Pancreas (tissue), 10 donors: ENCODE measurements at regions not wholly inside any gene's neighbourhood (a gene's known extent, or its start where the extent isn't known, plus 50 kb on each side); places are given as distances from the start of the nearest gene placed in this dataset.

Source experiments
- ATAC-seq, 4 donors: fragments of 200-7000 bp; cut with Tn5 transposase; one replicate each; pipeline versions ENCODE4 v1.8.0 to v1.9.1; 2020; ENCODE audit warnings: mild to moderate bottlenecking in 4 of 4, moderate library complexity in 4 of 4
- DNase-seq, 6 donors: peaks; one replicate each; pipeline ENCODE4 v3.0.0-alpha.2; 2020
- FAIRE-seq: peaks from 2 replicates; lab custom pipeline; 2012; peaks lifted over from hg19 to GRCh38; lab: Jason Lieb, UNC
- H3K27ac ChIP-seq, 4 donors: fragments of 200-600 bp; sonication (generic); 1 replicate in 3 of 4; 2 replicates in 1 of 4; pipeline versions ENCODE4 v1.5.0 to v1.8.0; 2020
- H3K27me3 ChIP-seq, 4 donors: fragments of 200-600 bp; one replicate each; pipeline ENCODE4 v1.8.0; 2021
- H3K36me3 ChIP-seq, 3 donors: fragments of 200-600 bp; sonication (generic) in 1 of 3; one replicate each; pipeline versions ENCODE4 v1.5.0 to v1.8.0; 2020 to 2021
- H3K4me1 ChIP-seq, 3 donors: fragments of 200-600 bp; one replicate each; pipeline ENCODE4 v1.8.0; 2021
- H3K4me3 ChIP-seq, 4 donors: fragments of 200-600 bp; sonication (generic) in 2 of 4; one replicate each; pipeline versions ENCODE4 v1.5.0 to v1.8.0; 2020 to 2021
- H3K9me3 ChIP-seq, 4 donors: fragments of 200-600 bp; one replicate each; pipeline ENCODE4 v1.8.0; 2021
- CTCF ChIP-seq, 4 donors: fragments of 200-600 bp; sonication (generic) in 3 of 4; IDR thresholded peaks; one replicate each; pipeline versions ENCODE4 v1.5.0 to v1.8.0; 2021; ENCODE audit warnings: antibody characterized with exemption in 4 of 4
- WGBS, 2 donors: extraction: QIAGEN DNeasy Blood & Tissue Kit; methylation state at CpG; one replicate each; pipeline ENCODE4 v1.1.7; 2013; 5-methylcytosine and 5-hydroxymethylcytosine counted together
- intact Hi-C, 3 donors: fragments of 100-400 bp; cut with DNase I; formaldehyde crosslinking; loops; one replicate each; pipeline versions ENCODE4 v1.11.1 to v1.14.2; 2022
- donor health status: healthy with polysubstance abuse.
- donor health status: DM: no; HTN: no; CAD: no; lungs with moderate emphysema.
- donor health status: DM: no; HTN: no; CAD: no.
- donor health status: control.
- donor health status: control.
- donor health status: Bipolar disorder and iron deficiency.
- donor health status: DM: yes; HTN: yes; CAD: no.
- donor health status: DM: no; HTN: no; CAD: no.
- donor health status: DM: no; HTN: no; CAD: no.
- donor health status: DM: yes; HTN: yes; CAD: no.

- 87 to 100% methylated on average over 1 of the region's 1 CpG for WGBS, 2 donors
- Histone ChIP-seq H3K4me3 (no peak overlapping the region), H3K36me3 (no peaks in the 10 kb centered on the region), H3K4me1 (no peaks in the 10 kb centered on the region), H3K27me3 (no peaks in the 10 kb centered on the region), H3K9me3 (no peaks in the 10 kb centered on the region), H3K27ac (no peak overlapping the region)
- ATAC-seq (no peak), FAIRE-seq (no peak), DNase-seq (no peak)
- intact Hi-C loops, result no loop called here
- TF ChIP-seq CTCF (IDR thresholded peaks at IDR 0.05), result no peak
Observed at GRCh38 chr1:112265931-112266330, 130.1 kb upstream of the CTTNBP2NL start.

GRCh38 chr1:112267206-112267605 lies 128.8 kb upstream of the CTTNBP2NL start:
- no peak for DNase-seq

GRCh38 chr1:112267929-112268328 lies 128.1 kb upstream of the CTTNBP2NL start:
- Histone ChIP-seq H3K9me3 (no peaks in the 10 kb centered on the region), H3K36me3 (no peaks in the 10 kb centered on the region), H3K4me3 (no peak overlapping the region), H3K4me1 (no peaks in the 10 kb centered on the region), H3K27ac (no peak overlapping the region), H3K27me3 (no peaks in the 10 kb centered on the region)
- FAIRE-seq (no peak), DNase-seq (peak in 3 of 6 donors; percentile 9 to 34 (median 16)), ATAC-seq (peak; percentile 31 to 58 (median 34))
- no peak for TF ChIP-seq CTCF (IDR thresholded peaks at IDR 0.05)
- intact Hi-C loops, result no loop called here

More at GRCh38 chr1:112267206-112267605, 128.8 kb upstream of the CTTNBP2NL start:
- ATAC-seq, result no peak
- H3K27ac ChIP-seq, result no peak overlapping the region
- no peaks in the 10 kb centered on the region for H3K9me3 ChIP-seq
- intact Hi-C loops, result no loop called here
- FAIRE-seq, result no peak
- WGBS, 2 donors, result 88 to 98% methylated on average over 1 of the region's 1 CpG
- H3K4me1 ChIP-seq, result no peaks in the 10 kb centered on the region
- no peak overlapping the region for H3K4me3 ChIP-seq
- H3K27me3 ChIP-seq, result no peaks in the 10 kb centered on the region
- no peaks in the 10 kb centered on the region for H3K36me3 ChIP-seq
- TF ChIP-seq CTCF (IDR thresholded peaks at IDR 0.05), result no peak

- intact Hi-C loops, result no loop called here
- Histone ChIP-seq H3K9me3 (no peaks in the 10 kb centered on the region), H3K27ac (no peak overlapping the region), H3K36me3 (no peaks in the 10 kb centered on the region), H3K27me3 (no peaks in the 10 kb centered on the region), H3K4me1 (no peaks in the 10 kb centered on the region), H3K4me3 (no peak overlapping the region)
- DNase-seq, result no peak
- no peak for ATAC-seq
- WGBS, 2 donors, result 56 to 57% methylated on average over 3 of the region's 3 CpGs
- FAIRE-seq, result no peak
- no peak for TF ChIP-seq CTCF (IDR thresholded peaks at IDR 0.05)
Observed at GRCh38 chr1:112268408-112268807, 127.6 kb upstream of the CTTNBP2NL start.

GRCh38 chr1:112271270-112271669 lies 124.7 kb upstream of the CTTNBP2NL start:
- Histone ChIP-seq H3K4me3 (no peak overlapping the region), H3K36me3 (no peaks in the 10 kb centered on the region), H3K27ac (no peak overlapping the region), H3K27me3 (no peaks in the 10 kb centered on the region), H3K4me1 (no peaks in the 10 kb centered on the region), H3K9me3 (no peaks in the 10 kb centered on the region)
- intact Hi-C loops, result no loop called here
- ATAC-seq (no peak), FAIRE-seq (no peak), DNase-seq (no peak)
- 85 to 91% methylated on average over 3 of the region's 3 CpGs for WGBS, 2 donors
- no peak for TF ChIP-seq CTCF (IDR thresholded peaks at IDR 0.05)
